ENCODE measurements at regions not wholly inside any gene's neighbourhood (a gene's known extent, or its start where the extent isn't known, plus 50 kb on each side); places are given as distances from the start of the nearest gene placed in this dataset.

DNA sequence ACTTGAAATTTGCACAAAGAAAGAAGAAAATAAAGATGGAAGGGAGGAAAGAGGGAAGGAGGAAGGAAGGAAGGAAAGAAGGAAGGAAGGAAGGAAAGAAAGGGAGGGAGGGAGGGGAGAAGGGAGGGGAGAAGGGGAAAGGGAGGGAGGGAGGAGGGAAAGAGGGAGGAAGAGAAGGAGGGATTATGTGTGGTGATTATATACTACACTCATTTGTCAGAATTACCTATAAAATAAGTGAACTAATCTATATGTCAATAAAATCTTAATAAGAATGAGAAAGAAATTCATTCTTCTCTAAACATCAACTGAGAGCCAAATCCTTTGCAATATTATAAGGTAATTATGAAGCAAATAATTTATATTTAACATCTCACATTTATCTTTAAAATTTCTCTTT lies 77.9 kb upstream of the TFAP2D start:
- Histone ChIP-seq H3K36me3 (ENCODE audit: insufficient read depth, low read length) (no peaks in the 10 kb centered on the region), H3K4me3 (ENCODE audit: low read length) (no peak overlapping the region), H3K9me3 (ENCODE audit: low read length) (no peaks in the 10 kb centered on the region), H3K27ac (ENCODE audit: low read depth, low read length) (no peak overlapping the region), H3K27me3 (ENCODE audit: insufficient read depth, low read length, poor library complexity, severe bottlenecking) (no peaks in the 10 kb centered on the region), H3K4me1 (ENCODE audit: insufficient read depth, low read length) (no peaks in the 10 kb centered on the region)
- DNase-seq, result no peak
- Mint-ChIP-seq H3K9me3 (peaks cover 0 to 10% (median 5%) of the 10 kb centered on the region in 5 donors), H3K4me3 (no peak overlapping the region), H3K27me3 (no peaks in the 10 kb centered on the region), H3K4me1 (no peaks in the 10 kb centered on the region), H3K27ac (no peak overlapping the region), H3K36me3 (no peaks in the 10 kb centered on the region)
- POLR2A ChIA-PET, result no interaction called here
- CTCF ChIA-PET, result no interaction called here

DNA sequence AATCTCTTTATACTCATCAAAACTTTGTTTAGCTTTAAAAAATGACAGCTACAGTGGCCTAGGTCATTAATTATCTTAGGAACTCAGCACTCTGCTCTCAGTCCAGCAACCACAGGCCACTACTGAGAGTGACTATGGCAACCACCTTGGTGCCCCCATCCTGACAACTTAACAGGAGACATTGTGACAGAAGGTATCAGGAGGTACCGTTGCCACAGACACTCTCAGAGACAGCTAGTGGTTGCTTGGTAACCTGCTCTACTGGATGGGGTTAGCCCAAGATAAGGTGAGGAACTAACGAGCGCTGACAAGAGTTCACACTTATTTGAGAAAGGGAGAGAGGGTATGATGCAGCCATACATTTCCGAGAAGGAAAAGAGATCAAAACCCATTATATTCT lies 76.1 kb upstream of the TFAP2D start:
- H3K4me3 ChIP-seq (ENCODE audit: low read length), result no peak overlapping the region
- H3K27me3 ChIP-seq (ENCODE audit: insufficient read depth, low read length, poor library complexity, severe bottlenecking), result no peaks in the 10 kb centered on the region
- ChIA-PET CTCF (no interaction called here), POLR2A (no interaction called here)
- peaks cover 0 to 14% (median 7%) of the 10 kb centered on the region in 5 donors for H3K9me3 Mint-ChIP-seq
- H3K27ac Mint-ChIP-seq, result no peak overlapping the region
- H3K9me3 ChIP-seq (ENCODE audit: low read length), result no peaks in the 10 kb centered on the region
- DNase-seq, result no peak
- H3K4me1 ChIP-seq (ENCODE audit: insufficient read depth, low read length), result no peaks in the 10 kb centered on the region
- H3K4me3 Mint-ChIP-seq, result no peak overlapping the region
- no peaks in the 10 kb centered on the region for H3K36me3 ChIP-seq (ENCODE audit: insufficient read depth, low read length)
- no peaks in the 10 kb centered on the region for H3K36me3 Mint-ChIP-seq
- H3K27me3 Mint-ChIP-seq, result no peaks in the 10 kb centered on the region
- H3K4me1 Mint-ChIP-seq, result no peaks in the 10 kb centered on the region
- H3K27ac ChIP-seq (ENCODE audit: low read depth, low read length), result no peak overlapping the region

DNA sequence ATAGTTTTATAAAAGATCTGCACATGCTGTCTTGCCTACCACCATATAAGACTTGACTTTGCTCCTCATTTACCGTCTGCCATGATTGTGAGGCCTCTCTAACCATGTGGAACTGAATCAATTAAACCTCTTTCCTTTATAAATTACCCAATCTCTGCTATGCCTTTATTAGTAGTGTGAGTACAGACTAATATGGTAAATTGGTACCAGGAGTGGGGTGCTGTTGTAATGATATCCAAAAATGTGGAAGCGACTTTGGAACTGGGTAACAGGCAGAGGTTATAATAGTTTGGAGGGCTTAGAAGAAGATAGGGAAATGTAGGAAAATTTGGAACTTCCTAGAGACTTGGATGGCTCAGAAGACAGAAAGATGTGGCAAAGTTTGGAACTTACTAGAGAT lies 64.2 kb upstream of the TFAP2D start:
- H3K27me3 Mint-ChIP-seq, result no peaks in the 10 kb centered on the region
- ChIA-PET CTCF (no interaction called here), POLR2A (no interaction called here)
- H3K4me1 ChIP-seq (ENCODE audit: insufficient read depth, low read length), result no peaks in the 10 kb centered on the region
- no peak overlapping the region for H3K27ac Mint-ChIP-seq
- no peak for DNase-seq
- H3K4me1 Mint-ChIP-seq, result no peaks in the 10 kb centered on the region
- H3K36me3 Mint-ChIP-seq, result no peaks in the 10 kb centered on the region
- H3K4me3 ChIP-seq (ENCODE audit: low read length), result no peak overlapping the region
- peaks cover 9 to 41% (median 28%) of the 10 kb centered on the region in 5 donors for H3K9me3 Mint-ChIP-seq
- H3K36me3 ChIP-seq (ENCODE audit: insufficient read depth, low read length), result no peaks in the 10 kb centered on the region
- no peaks in the 10 kb centered on the region for H3K27me3 ChIP-seq (ENCODE audit: insufficient read depth, low read length, poor library complexity, severe bottlenecking)
- no peak overlapping the region for H3K27ac ChIP-seq (ENCODE audit: low read depth, low read length)
- no peak overlapping the region for H3K4me3 Mint-ChIP-seq
- H3K9me3 ChIP-seq (ENCODE audit: low read length), result no peaks in the 10 kb centered on the region

DNA sequence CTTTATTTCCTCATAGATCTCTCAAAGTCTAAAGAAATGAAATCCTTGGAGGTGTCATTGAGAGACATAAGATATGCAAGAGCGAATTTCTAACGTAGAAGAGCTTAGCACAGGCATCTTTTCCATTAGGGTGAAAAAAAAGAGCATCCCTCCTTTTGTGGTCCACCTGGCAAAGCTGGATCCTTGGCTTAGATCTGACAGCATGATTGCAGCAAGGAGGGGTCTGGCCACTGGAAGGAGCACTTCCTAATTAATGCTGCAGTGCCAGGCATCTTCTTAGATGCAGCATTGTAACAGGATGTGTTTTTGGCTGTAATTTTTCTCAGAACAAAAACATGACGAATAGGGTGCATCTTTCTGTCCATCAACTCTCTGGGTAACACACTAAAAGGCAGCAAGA lies 60.1 kb upstream of the TFAP2D start:
- CTCF ChIA-PET, result no interaction called here
- H3K36me3 Mint-ChIP-seq, result no peaks in the 10 kb centered on the region

DNA sequence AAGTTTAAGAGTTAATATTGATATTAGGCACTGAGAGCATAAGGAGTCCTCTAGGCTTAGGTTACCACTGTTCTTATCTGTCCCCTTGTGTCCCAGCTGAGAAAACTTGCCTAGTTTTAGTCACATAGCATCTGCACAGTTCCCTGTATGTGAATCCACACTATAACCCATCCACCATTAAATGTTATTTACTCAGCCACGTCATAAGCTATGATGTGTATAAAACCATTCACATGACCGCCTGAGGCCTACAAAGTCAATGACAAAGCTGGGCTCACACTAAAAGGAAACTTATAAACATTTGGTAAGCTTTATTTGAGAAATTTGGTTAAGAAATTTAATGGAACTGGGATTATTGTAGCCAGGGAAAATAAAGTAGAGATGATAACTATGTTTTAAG lies 59.2 kb upstream of the TFAP2D start:
- Histone ChIP-seq H3K4me1 (ENCODE audit: insufficient read depth, low read length) (no peaks in the 10 kb centered on the region), H3K4me3 (ENCODE audit: low read length) (no peak overlapping the region), H3K9me3 (ENCODE audit: low read length) (no peaks in the 10 kb centered on the region), H3K36me3 (ENCODE audit: insufficient read depth, low read length) (no peaks in the 10 kb centered on the region), H3K27me3 (ENCODE audit: insufficient read depth, low read length, poor library complexity, severe bottlenecking) (no peaks in the 10 kb centered on the region), H3K27ac (ENCODE audit: low read depth, low read length) (no peak overlapping the region)
- H3K4me1 Mint-ChIP-seq, result no peaks in the 10 kb centered on the region
- no peak overlapping the region for H3K4me3 Mint-ChIP-seq
- no peaks in the 10 kb centered on the region for H3K27me3 Mint-ChIP-seq
- H3K27ac Mint-ChIP-seq, result no peak overlapping the region
- DNase-seq, result no peak
- POLR2A ChIA-PET, result no interaction called here
- H3K36me3 Mint-ChIP-seq, result no peaks in the 10 kb centered on the region
- CTCF ChIA-PET, result no interaction called here
- H3K9me3 Mint-ChIP-seq, result peaks cover 8 to 17% (median 12%) of the 10 kb centered on the region in 5 donors

More for the DNA sequence above, 60.1 kb upstream of the TFAP2D start:
- Histone ChIP-seq H3K36me3 (ENCODE audit: insufficient read depth, low read length) (no peaks in the 10 kb centered on the region), H3K27me3 (ENCODE audit: insufficient read depth, low read length, poor library complexity, severe bottlenecking) (no peaks in the 10 kb centered on the region), H3K4me3 (ENCODE audit: low read length) (no peak overlapping the region), H3K9me3 (ENCODE audit: low read length) (no peaks in the 10 kb centered on the region), H3K4me1 (ENCODE audit: insufficient read depth, low read length) (no peaks in the 10 kb centered on the region), H3K27ac (ENCODE audit: low read depth, low read length) (no peak overlapping the region)
- Mint-ChIP-seq H3K9me3 (peaks cover 5 to 21% (median 14%) of the 10 kb centered on the region in 5 donors), H3K4me3 (no peak overlapping the region), H3K27me3 (no peaks in the 10 kb centered on the region), H3K4me1 (no peaks in the 10 kb centered on the region), H3K27ac (no peak overlapping the region)
- no peak for DNase-seq
- POLR2A ChIA-PET, result no interaction called here

DNA sequence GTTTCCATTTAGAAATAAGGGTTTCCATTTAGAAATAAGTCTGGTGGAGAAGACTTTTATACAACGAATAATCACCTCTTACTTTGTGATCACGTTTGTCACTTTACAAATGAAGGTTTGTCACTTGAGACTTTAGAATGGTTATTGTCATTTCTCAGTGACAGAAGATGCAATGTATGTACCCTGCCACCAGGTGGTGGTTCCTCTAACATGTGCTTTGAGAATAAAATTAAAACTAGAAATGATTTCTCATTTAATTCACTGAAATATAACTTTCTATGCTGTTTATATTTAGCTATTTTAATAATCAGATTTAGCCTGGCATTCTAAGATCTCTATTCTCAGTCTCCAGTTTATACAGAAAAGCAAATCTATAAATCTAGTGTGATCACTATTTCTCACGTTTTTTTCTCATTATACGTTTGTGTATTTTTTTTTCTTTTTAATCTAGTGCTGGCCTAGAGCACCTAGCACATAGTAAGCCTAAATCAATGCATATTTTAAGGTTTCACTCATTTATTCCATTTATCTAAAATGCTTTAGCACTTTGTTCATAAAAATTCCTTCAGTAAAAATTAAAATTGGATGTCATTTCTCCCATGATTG lies 57.4 kb upstream of the TFAP2D start:
- H3K27ac ChIP-seq (ENCODE audit: low read depth, low read length), result no peak overlapping the region
- no peaks in the 10 kb centered on the region for H3K9me3 ChIP-seq (ENCODE audit: low read length)
- Mint-ChIP-seq H3K4me3 (no peak overlapping the region), H3K9me3 (peaks cover 3 to 13% (median 4%) of the 10 kb centered on the region in 5 donors), H3K27me3 (no peaks in the 10 kb centered on the region), H3K4me1 (no peaks in the 10 kb centered on the region), H3K36me3 (no peaks in the 10 kb centered on the region), H3K27ac (no peak overlapping the region)
- POLR2A ChIA-PET, result no interaction called here
- no peaks in the 10 kb centered on the region for H3K4me1 ChIP-seq (ENCODE audit: insufficient read depth, low read length)
- CTCF ChIA-PET, result no interaction called here
- H3K4me3 ChIP-seq (ENCODE audit: low read length), result no peak overlapping the region
- DNase-seq, result no peak
- no peaks in the 10 kb centered on the region for H3K27me3 ChIP-seq (ENCODE audit: insufficient read depth, low read length, poor library complexity, severe bottlenecking)
- no peaks in the 10 kb centered on the region for H3K36me3 ChIP-seq (ENCODE audit: insufficient read depth, low read length)

DNA sequence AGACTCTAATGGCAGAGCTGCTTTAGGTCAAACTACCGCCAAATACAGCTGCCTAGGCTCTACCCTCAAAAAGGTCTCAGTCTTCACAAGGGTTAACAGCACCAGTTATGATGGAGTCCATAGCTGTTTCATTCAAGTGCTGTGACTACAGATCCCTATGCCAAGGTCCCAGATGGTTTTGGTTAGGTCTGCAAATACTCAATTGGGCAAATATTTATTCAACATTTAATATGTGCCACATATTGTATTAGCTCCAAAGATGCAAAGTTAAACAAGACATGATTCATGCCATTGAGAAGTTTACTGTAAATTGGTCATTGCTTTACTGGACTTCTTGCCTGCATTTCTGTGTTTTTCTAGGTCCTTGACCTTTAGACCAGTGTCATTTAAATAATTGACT lies 55.8 kb upstream of the TFAP2D start:
- no peak for DNase-seq
- H3K4me3 ChIP-seq (ENCODE audit: low read length), result no peak overlapping the region
- H3K27me3 Mint-ChIP-seq, result no peaks in the 10 kb centered on the region
- no peak overlapping the region for H3K27ac ChIP-seq (ENCODE audit: low read depth, low read length)
- H3K4me1 Mint-ChIP-seq, result no peaks in the 10 kb centered on the region
- H3K36me3 Mint-ChIP-seq, result no peaks in the 10 kb centered on the region
- H3K9me3 ChIP-seq (ENCODE audit: low read length), result no peaks in the 10 kb centered on the region
- peaks cover 0 to 8% (median 3%) of the 10 kb centered on the region in 5 donors for H3K9me3 Mint-ChIP-seq
- H3K4me3 Mint-ChIP-seq, result no peak overlapping the region
- H3K27me3 ChIP-seq (ENCODE audit: insufficient read depth, low read length, poor library complexity, severe bottlenecking), result no peaks in the 10 kb centered on the region
- H3K36me3 ChIP-seq (ENCODE audit: insufficient read depth, low read length), result no peaks in the 10 kb centered on the region
- H3K4me1 ChIP-seq (ENCODE audit: insufficient read depth, low read length), result no peaks in the 10 kb centered on the region
- ChIA-PET CTCF (no interaction called here), POLR2A (no interaction called here)
- H3K27ac Mint-ChIP-seq, result no peak overlapping the region

DNA sequence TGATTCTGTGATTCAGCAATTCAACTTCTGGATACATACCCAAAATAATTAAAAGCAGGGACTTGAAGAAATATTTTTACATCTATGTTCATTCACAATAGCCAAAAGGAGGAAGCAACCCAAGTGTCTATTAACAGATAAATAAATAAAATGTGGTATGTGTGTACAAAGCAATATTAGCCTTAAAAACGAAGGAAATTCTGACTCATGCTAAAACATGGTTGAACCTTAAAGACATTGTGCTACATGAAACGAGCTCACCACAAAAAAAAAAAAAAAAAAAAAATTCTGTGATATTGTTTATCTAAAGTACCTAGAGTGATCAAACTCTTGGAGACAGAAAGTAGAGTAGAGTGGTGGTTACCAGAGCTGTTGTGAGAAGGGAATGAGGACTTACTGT lies 54.8 kb upstream of the TFAP2D start:
- Histone ChIP-seq H3K4me3 (ENCODE audit: low read length) (no peak overlapping the region), H3K27ac (ENCODE audit: low read depth, low read length) (no peak overlapping the region), H3K4me1 (ENCODE audit: insufficient read depth, low read length) (no peaks in the 10 kb centered on the region), H3K9me3 (ENCODE audit: low read length) (no peaks in the 10 kb centered on the region), H3K36me3 (ENCODE audit: insufficient read depth, low read length) (no peaks in the 10 kb centered on the region), H3K27me3 (ENCODE audit: insufficient read depth, low read length, poor library complexity, severe bottlenecking) (no peaks in the 10 kb centered on the region)
- no peak overlapping the region for H3K4me3 Mint-ChIP-seq
- CTCF ChIA-PET, result no interaction called here
- H3K4me1 Mint-ChIP-seq, result no peaks in the 10 kb centered on the region
- H3K27me3 Mint-ChIP-seq, result no peaks in the 10 kb centered on the region
- no peaks in the 10 kb centered on the region for H3K36me3 Mint-ChIP-seq
- no peak for DNase-seq
- peaks cover 0 to 10% (median 3%) of the 10 kb centered on the region in 5 donors for H3K9me3 Mint-ChIP-seq
- POLR2A ChIA-PET, result no interaction called here
- H3K27ac Mint-ChIP-seq, result no peak overlapping the region

DNA sequence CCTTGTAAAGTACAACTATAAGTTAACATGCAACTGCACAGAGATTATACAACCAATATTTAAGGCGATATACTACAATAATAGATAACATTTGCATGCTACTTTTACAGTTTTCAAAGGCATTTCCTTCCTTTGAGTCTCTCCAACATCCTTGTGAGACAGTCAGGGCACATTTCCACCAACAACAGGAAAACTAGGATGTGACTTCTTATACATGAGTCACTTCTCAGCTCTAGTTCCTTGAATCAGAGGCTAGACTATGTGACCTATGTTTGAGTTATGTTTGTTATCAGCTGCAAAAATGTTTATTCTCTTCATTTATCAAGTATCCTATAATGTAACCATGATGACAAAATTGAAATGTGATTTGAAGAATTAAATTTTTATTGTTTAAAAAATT lies 51.7 kb upstream of the TFAP2D start:
- CTCF ChIA-PET, result no interaction called here
- no peaks in the 10 kb centered on the region for H3K4me1 ChIP-seq (ENCODE audit: insufficient read depth, low read length)

More for the DNA sequence above, 51.7 kb upstream of the TFAP2D start:
- POLR2A ChIA-PET, result no interaction called here
- Histone ChIP-seq H3K4me3 (ENCODE audit: low read length) (no peak overlapping the region), H3K27ac (ENCODE audit: low read depth, low read length) (no peak overlapping the region), H3K27me3 (ENCODE audit: insufficient read depth, low read length, poor library complexity, severe bottlenecking) (no peaks in the 10 kb centered on the region), H3K36me3 (ENCODE audit: insufficient read depth, low read length) (no peaks in the 10 kb centered on the region), H3K9me3 (ENCODE audit: low read length) (no peaks in the 10 kb centered on the region)
- Mint-ChIP-seq H3K4me1 (no peaks in the 10 kb centered on the region), H3K4me3 (no peak overlapping the region), H3K27ac (no peak overlapping the region), H3K27me3 (no peaks in the 10 kb centered on the region), H3K36me3 (no peaks in the 10 kb centered on the region), H3K9me3 (peaks cover 2 to 21% (median 7%) of the 10 kb centered on the region in 5 donors)
- DNase-seq, result no peak
